ENCODE measurements at regions not wholly inside any gene's neighbourhood (a gene's known extent, or its start where the extent isn't known, plus 50 kb on each side); places are given as distances from the start of the nearest gene placed in this dataset.

GRCh38 chr13:63094717-63095116 is 1679.1 kb upstream of the PCDH20 start:
- TF ChIP-seq REST (IDR thresholded peaks at IDR 0.05; ENCODE audit: low read depth) (no peak), ZBTB7A (IDR thresholded peaks at IDR 0.05; ENCODE audit: low read depth) (no peak), NFIC (IDR thresholded peaks at IDR 0.05) (no peak), EGR1 (IDR thresholded peaks at IDR 0.05) (no peak), CEBPB (IDR thresholded peaks at IDR 0.05) (no peak), RAD21 (IDR thresholded peaks at IDR 0.05; ENCODE audit: low read depth) (no peak), EP300 (IDR thresholded peaks at IDR 0.05; ENCODE audit: borderline replicate concordance) (no peak), YY1 (IDR thresholded peaks at IDR 0.05; ENCODE audit: low read depth) (no peak), CREB1 (IDR thresholded peaks at IDR 0.05; ENCODE audit: low read depth) (no peak), TEAD4 (IDR thresholded peaks at IDR 0.05) (no peak), TCF12 (IDR thresholded peaks at IDR 0.05; ENCODE audit: low read depth) (no peak), TAF1 (IDR thresholded peaks at IDR 0.05; ENCODE audit: low read depth) (no peak), FOXM1 (IDR thresholded peaks at IDR 0.05; ENCODE audit: borderline replicate concordance, low read depth) (no peak)
- TF ChIP-seq, protein P1, sequence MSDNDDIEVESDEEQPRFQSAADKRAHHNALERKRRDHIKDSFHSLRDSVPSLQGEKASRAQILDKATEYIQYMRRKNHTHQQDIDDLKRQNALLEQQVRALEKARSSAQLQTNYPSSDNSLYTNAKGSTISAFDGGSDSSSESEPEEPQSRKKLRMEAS (IDR thresholded peaks at IDR 0.05), result no peak
